ENCODE measurements at regions not wholly inside any gene's neighbourhood (a gene's known extent, or its start where the extent isn't known, plus 50 kb on each side); places are given as distances from the start of the nearest gene placed in this dataset.

- H3K4me1 Mint-ChIP-seq: no peaks in the 10 kb centered on the region
- H3K4me3 Mint-ChIP-seq: no peak overlapping the region
- H3K36me3 Mint-ChIP-seq: peaks cover 3% of the 10 kb centered on the region
- H3K27me3 Mint-ChIP-seq: peaks cover 5% of the 10 kb centered on the region
- Histone ChIP-seq H3K4me3 (ENCODE audit: low read depth, low read length) (no peak overlapping the region), H3K4me1 (ENCODE audit: control insufficient read depth, insufficient read depth, low read length, poor library complexity, severe bottlenecking) (no peaks in the 10 kb centered on the region), H3K9me3 (ENCODE audit: control insufficient read depth in 2 of 2, low read length in 2 of 2) (no peaks in the 10 kb centered on the region), H3K27ac (ENCODE audit: insufficient read depth, low read length, poor library complexity, severe bottlenecking) (no peak overlapping the region), H3K27me3 (ENCODE audit: control insufficient read depth, insufficient read depth, low read length) (no peaks in the 10 kb centered on the region), H3K36me3 (ENCODE audit: control insufficient read depth, insufficient read depth, low read length) (no peaks in the 10 kb centered on the region)
- DNase-seq (no peak), ATAC-seq (ENCODE audit: low read depth in 2 of 2) (no peak)
- peaks cover 0 to 6% (median 0%) of the 10 kb centered on the region in 7 donors for H3K9me3 Mint-ChIP-seq
- H3K27ac Mint-ChIP-seq: no peak overlapping the region
Observed at GRCh38 chr22:47375621-47376321, 613.3 kb downstream of the TBC1D22A start.

GRCh38 chr22:47374901-47375575 is 612.6 kb downstream of the TBC1D22A start:
- no peaks in the 10 kb centered on the region for H3K4me1 Mint-ChIP-seq
- H3K9me3 Mint-ChIP-seq: peaks cover 0 to 6% (median 0%) of the 10 kb centered on the region in 7 donors
- Histone ChIP-seq H3K9me3 (ENCODE audit: control insufficient read depth in 2 of 2, low read length in 2 of 2) (no peaks in the 10 kb centered on the region), H3K36me3 (ENCODE audit: control insufficient read depth, insufficient read depth, low read length) (no peaks in the 10 kb centered on the region), H3K27ac (ENCODE audit: insufficient read depth, low read length, poor library complexity, severe bottlenecking) (no peak overlapping the region), H3K4me1 (ENCODE audit: control insufficient read depth, insufficient read depth, low read length, poor library complexity, severe bottlenecking) (no peaks in the 10 kb centered on the region), H3K27me3 (ENCODE audit: control insufficient read depth, insufficient read depth, low read length) (no peaks in the 10 kb centered on the region), H3K4me3 (ENCODE audit: low read depth, low read length) (no peak overlapping the region)
- H3K4me3 Mint-ChIP-seq: no peak overlapping the region
- H3K27me3 Mint-ChIP-seq: peaks cover 5% of the 10 kb centered on the region
- no peak overlapping the region for H3K27ac Mint-ChIP-seq
- ATAC-seq (ENCODE audit: low read depth in 2 of 2): no peak
- no peak for DNase-seq
- H3K36me3 Mint-ChIP-seq: peaks cover 3% of the 10 kb centered on the region

- Mint-ChIP-seq H3K4me3 (no peak overlapping the region), H3K27me3 (peaks cover 5% of the 10 kb centered on the region), H3K4me1 (no peaks in the 10 kb centered on the region), H3K27ac (no peak overlapping the region), H3K36me3 (peaks cover 3% of the 10 kb centered on the region), H3K9me3 (peaks cover 0 to 5% (median 0%) of the 10 kb centered on the region in 7 donors)
- Histone ChIP-seq H3K9me3 (ENCODE audit: control insufficient read depth in 2 of 2, low read length in 2 of 2) (no peaks in the 10 kb centered on the region), H3K4me1 (ENCODE audit: control insufficient read depth, insufficient read depth, low read length, poor library complexity, severe bottlenecking) (no peaks in the 10 kb centered on the region), H3K27ac (ENCODE audit: insufficient read depth, low read length, poor library complexity, severe bottlenecking) (no peak overlapping the region), H3K4me3 (ENCODE audit: low read depth, low read length) (no peak overlapping the region), H3K36me3 (ENCODE audit: control insufficient read depth, insufficient read depth, low read length) (no peaks in the 10 kb centered on the region), H3K27me3 (ENCODE audit: control insufficient read depth, insufficient read depth, low read length) (no peaks in the 10 kb centered on the region)
- no peak for ATAC-seq (ENCODE audit: low read depth in 2 of 2)
- DNase-seq: no peak
Observed at GRCh38 chr22:47374273-47374771, 611.9 kb downstream of the TBC1D22A start.

- peaks cover 0 to 5% (median 0%) of the 10 kb centered on the region in 7 donors for H3K9me3 Mint-ChIP-seq
Observed at GRCh38 chr22:47373648-47374272, 611.3 kb downstream of the TBC1D22A start.

GRCh38 chr22:47372596-47373385 is 610.3 kb downstream of the TBC1D22A start:
- H3K4me1 Mint-ChIP-seq: no peaks in the 10 kb centered on the region
- DNase-seq (no peak), ATAC-seq (ENCODE audit: low read depth in 2 of 2) (no peak)
- peaks cover 0 to 5% (median 0%) of the 10 kb centered on the region in 7 donors for H3K9me3 Mint-ChIP-seq
- H3K27me3 Mint-ChIP-seq: peaks cover 5% of the 10 kb centered on the region
- Histone ChIP-seq H3K27ac (ENCODE audit: insufficient read depth, low read length, poor library complexity, severe bottlenecking) (no peak overlapping the region), H3K36me3 (ENCODE audit: control insufficient read depth, insufficient read depth, low read length) (no peaks in the 10 kb centered on the region), H3K9me3 (ENCODE audit: control insufficient read depth in 2 of 2, low read length in 2 of 2) (no peaks in the 10 kb centered on the region), H3K27me3 (ENCODE audit: control insufficient read depth, insufficient read depth, low read length) (no peaks in the 10 kb centered on the region), H3K4me3 (ENCODE audit: low read depth, low read length) (no peak overlapping the region), H3K4me1 (ENCODE audit: control insufficient read depth, insufficient read depth, low read length, poor library complexity, severe bottlenecking) (no peaks in the 10 kb centered on the region)
- no peak overlapping the region for H3K27ac Mint-ChIP-seq
- H3K4me3 Mint-ChIP-seq: no peak overlapping the region
- no peaks in the 10 kb centered on the region for H3K36me3 Mint-ChIP-seq

More at GRCh38 chr22:47373648-47374272, 611.3 kb downstream of the TBC1D22A start:
- no peak overlapping the region for H3K27ac ChIP-seq (ENCODE audit: insufficient read depth, low read length, poor library complexity, severe bottlenecking)
- no peak overlapping the region for H3K4me3 ChIP-seq (ENCODE audit: low read depth, low read length)
- Mint-ChIP-seq H3K4me1 (no peaks in the 10 kb centered on the region), H3K4me3 (no peak overlapping the region), H3K36me3 (peaks cover 2% of the 10 kb centered on the region), H3K27me3 (peaks cover 5% of the 10 kb centered on the region), H3K27ac (no peak overlapping the region)
- no peaks in the 10 kb centered on the region for H3K4me1 ChIP-seq (ENCODE audit: control insufficient read depth, insufficient read depth, low read length, poor library complexity, severe bottlenecking)
- ATAC-seq (ENCODE audit: low read depth in 2 of 2) (no peak), DNase-seq (no peak)
- H3K36me3 ChIP-seq (ENCODE audit: control insufficient read depth, insufficient read depth, low read length): no peaks in the 10 kb centered on the region
- no peaks in the 10 kb centered on the region for H3K9me3 ChIP-seq (ENCODE audit: control insufficient read depth in 2 of 2, low read length in 2 of 2)
- H3K27me3 ChIP-seq (ENCODE audit: control insufficient read depth, insufficient read depth, low read length): no peaks in the 10 kb centered on the region

- no peak for ATAC-seq (ENCODE audit: low read depth in 2 of 2)
- no peak overlapping the region for H3K4me3 ChIP-seq (ENCODE audit: low read depth, low read length)
- H3K27ac ChIP-seq (ENCODE audit: insufficient read depth, low read length, poor library complexity, severe bottlenecking): no peak overlapping the region
- no peak for DNase-seq
- Mint-ChIP-seq H3K36me3 (no peaks in the 10 kb centered on the region), H3K27me3 (peaks cover 5% of the 10 kb centered on the region), H3K4me3 (no peak overlapping the region), H3K27ac (no peak overlapping the region), H3K4me1 (no peaks in the 10 kb centered on the region), H3K9me3 (peaks cover 0 to 6% (median 0%) of the 10 kb centered on the region in 7 donors)
- H3K36me3 ChIP-seq (ENCODE audit: control insufficient read depth, insufficient read depth, low read length): no peaks in the 10 kb centered on the region
- H3K27me3 ChIP-seq (ENCODE audit: control insufficient read depth, insufficient read depth, low read length): no peaks in the 10 kb centered on the region
- H3K9me3 ChIP-seq (ENCODE audit: control insufficient read depth in 2 of 2, low read length in 2 of 2): no peaks in the 10 kb centered on the region
- H3K4me1 ChIP-seq (ENCODE audit: control insufficient read depth, insufficient read depth, low read length, poor library complexity, severe bottlenecking): no peaks in the 10 kb centered on the region
Observed at GRCh38 chr22:47372111-47372581, 609.7 kb downstream of the TBC1D22A start.

- DNase-seq (no peak), ATAC-seq (ENCODE audit: low read depth in 2 of 2) (no peak)
- no peak overlapping the region for H3K27ac ChIP-seq (ENCODE audit: insufficient read depth, low read length, poor library complexity, severe bottlenecking)
- no peaks in the 10 kb centered on the region for H3K4me1 ChIP-seq (ENCODE audit: control insufficient read depth, insufficient read depth, low read length, poor library complexity, severe bottlenecking)
- H3K36me3 ChIP-seq (ENCODE audit: control insufficient read depth, insufficient read depth, low read length): no peaks in the 10 kb centered on the region
- H3K4me3 ChIP-seq (ENCODE audit: low read depth, low read length): no peak overlapping the region
- H3K9me3 ChIP-seq (ENCODE audit: control insufficient read depth in 2 of 2, low read length in 2 of 2): no peaks in the 10 kb centered on the region
- H3K27me3 ChIP-seq (ENCODE audit: control insufficient read depth, insufficient read depth, low read length): no peaks in the 10 kb centered on the region
- no peaks in the 10 kb centered on the region for H3K4me1 Mint-ChIP-seq
- peaks cover 0 to 6% (median 0%) of the 10 kb centered on the region in 7 donors for H3K9me3 Mint-ChIP-seq
- H3K36me3 Mint-ChIP-seq: no peaks in the 10 kb centered on the region
- no peak overlapping the region for H3K27ac Mint-ChIP-seq
- peaks cover 5% of the 10 kb centered on the region for H3K27me3 Mint-ChIP-seq
- H3K4me3 Mint-ChIP-seq: no peak overlapping the region
Observed at GRCh38 chr22:47371263-47372090, 609.0 kb downstream of the TBC1D22A start.
